HG03442 (cell line): ENCODE measurements at regions not wholly inside any gene's neighbourhood (a gene's known extent, or its start where the extent isn't known, plus 50 kb on each side); places are given as distances from the start of the nearest gene placed in this dataset.

Experiments
- ATAC-seq: cut with Tn5 transposase; IDR thresholded peaks from one replicate; pipeline ENCODE4 v1.9.1; 2021; ENCODE audit warnings: mild to moderate bottlenecking, moderate library complexity; ENCODE audit not compliant: unreplicated experiment

DNA sequence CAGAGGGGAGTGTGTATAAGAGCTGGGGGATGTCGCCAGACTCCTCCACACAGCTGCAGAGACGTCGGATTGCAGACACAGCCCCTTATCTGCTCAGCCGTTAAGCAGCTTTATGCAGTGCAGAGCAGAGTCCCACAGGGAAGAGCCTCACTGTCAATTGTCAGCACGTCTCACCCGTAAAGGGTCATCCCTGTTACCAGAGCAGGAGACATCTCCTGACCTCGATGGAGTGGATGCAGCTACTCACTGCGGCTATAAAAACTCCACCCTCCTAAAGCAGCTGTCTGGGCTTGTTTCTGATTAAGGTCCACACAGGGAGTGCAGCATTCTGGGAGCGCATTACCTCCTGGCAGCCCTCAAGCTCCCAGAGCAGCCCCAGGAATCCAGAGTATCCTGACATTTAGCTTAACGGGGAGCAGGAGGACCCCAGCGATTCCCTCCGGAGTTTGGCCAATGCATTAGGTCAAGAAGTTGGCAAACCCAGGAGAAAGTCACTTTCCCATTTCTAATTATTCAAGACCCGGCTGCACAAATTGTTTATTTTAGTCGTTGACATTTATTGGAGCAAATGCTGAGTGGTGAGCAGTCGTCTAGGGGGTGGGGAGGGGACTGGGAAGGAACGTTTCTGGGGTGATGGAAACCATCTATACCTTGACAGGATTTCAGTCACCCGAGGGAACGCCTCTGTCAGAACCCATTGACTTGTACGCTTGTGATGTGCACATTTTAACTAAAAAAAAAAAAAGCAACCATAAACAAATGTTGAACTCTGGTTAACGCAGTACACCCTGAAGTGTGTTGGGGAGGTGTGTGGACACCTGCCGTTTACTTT is 100.0 kb upstream of the ZNF469 start:
- no peak for ATAC-seq

GRCh38 chr16:88283596-88283995 is 99.2 kb upstream of the ZNF469 start:
- ATAC-seq: no peak

GRCh38 chr16:88284101-88284500 is 98.7 kb upstream of the ZNF469 start:
- no peak for ATAC-seq

DNA sequence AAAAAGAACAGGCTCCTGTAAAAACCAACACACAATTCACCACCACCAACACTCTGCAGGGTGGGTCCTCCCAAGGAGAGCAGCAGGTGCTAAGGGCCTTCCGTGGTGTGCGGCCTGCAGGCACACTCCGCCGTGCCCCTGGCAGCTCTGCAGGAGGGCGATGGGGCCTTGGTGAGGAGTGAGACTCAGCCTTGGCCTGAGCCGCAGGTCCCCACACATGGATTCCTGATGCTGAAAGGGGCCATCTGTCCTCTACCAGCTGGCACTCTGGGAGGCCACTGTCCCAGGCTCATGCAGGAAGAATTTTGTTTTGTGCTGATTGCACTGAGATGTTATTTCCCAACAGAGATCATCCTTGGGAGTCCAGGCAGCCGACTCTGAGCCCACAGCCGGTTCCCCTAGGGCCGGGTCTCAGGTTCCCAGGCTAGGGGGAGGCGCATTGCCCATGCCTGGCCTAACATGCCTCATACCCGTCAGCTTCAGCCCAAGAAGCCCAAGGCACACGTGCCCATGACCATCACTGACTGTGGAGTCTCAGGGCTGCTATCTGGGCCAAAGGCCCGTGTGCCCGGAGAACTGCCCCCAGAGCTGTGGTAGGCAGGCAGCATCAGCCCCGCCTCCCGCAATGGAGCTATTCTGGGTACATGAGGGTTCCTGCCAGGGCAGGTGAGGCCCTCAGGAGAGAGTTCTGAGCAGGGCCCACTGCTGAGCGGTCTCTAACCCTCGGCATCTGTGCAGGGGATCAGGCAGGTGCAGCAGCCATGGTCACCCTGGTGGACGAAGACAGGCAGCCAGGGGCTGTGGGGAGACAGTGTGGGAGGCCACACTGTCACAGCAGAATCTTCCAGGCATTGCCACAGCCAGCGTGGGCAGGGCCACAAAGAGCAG is 97.9 kb upstream of the ZNF469 start:
- no peak for ATAC-seq

DNA sequence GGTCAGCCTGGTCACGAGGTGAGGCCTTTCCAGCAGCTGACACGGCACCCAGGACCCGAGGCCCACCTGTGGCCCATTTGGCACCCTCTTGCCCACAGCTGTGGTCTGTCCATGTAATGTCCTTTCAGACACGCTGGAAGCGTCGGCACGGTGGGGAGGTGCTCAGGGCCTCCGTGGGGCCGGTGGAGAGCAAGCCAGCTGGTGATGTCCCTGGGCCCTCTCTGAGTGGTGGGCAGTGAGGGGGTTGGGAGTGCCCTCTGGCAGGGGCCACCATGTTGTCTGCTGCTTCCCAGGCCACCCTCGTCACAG is 97.3 kb upstream of the ZNF469 start:
- no peak for ATAC-seq

- no peak for ATAC-seq
These were observed 96.3 kb upstream of the ZNF469 start for GRCh38 chr16:88286301-88286923.

- no peak for ATAC-seq
These were observed 95.5 kb upstream of the ZNF469 start for GRCh38 chr16:88287219-88287618.

- no peak for ATAC-seq
These were observed 94.5 kb upstream of the ZNF469 start for GRCh38 chr16:88288303-88288702.

- no peak for ATAC-seq
These were observed 93.8 kb upstream of the ZNF469 start for GRCh38 chr16:88289001-88289400.

DNA sequence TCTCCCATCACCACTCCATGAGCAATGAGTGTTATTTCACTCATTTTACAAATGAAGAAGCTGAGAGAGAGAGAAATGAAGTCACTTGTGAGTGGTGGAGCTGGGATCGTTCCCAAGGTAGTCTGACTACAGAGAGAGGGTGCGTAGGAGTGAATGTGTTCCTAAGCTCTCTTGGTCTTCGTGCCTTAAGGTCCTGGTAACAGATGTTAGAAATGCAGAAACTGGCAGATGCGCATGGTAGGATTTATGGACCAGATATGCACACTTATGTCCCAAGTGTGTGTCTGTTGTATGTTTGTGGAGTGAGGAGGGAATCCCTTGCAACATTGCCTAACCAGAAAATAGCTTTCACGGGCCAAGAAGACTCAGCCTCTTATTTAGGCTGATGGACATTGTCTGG is 93.2 kb upstream of the ZNF469 start:
- ATAC-seq: no peak

DNA sequence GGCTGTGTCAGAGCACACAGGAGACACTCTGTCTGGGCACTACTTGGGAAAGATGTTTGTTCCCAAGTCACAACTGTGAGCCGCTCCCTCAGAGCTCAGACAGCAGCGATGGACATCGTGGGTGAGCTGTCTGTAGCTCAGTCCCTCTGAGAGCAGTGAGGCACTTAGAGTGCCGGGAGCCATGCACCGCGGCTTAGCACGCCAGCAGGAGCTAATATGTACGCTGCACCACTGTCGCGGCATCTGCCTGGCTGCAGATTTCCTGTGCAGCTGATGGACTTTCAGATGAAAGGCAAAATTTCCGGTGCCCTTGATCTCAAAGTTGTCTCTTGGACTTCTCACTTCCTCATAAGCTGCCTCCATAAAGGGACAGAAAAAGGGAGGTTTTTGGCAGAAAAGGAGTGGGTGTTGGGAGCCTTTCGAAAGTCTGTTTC is 92.8 kb upstream of the ZNF469 start:
- ATAC-seq: no peak

DNA sequence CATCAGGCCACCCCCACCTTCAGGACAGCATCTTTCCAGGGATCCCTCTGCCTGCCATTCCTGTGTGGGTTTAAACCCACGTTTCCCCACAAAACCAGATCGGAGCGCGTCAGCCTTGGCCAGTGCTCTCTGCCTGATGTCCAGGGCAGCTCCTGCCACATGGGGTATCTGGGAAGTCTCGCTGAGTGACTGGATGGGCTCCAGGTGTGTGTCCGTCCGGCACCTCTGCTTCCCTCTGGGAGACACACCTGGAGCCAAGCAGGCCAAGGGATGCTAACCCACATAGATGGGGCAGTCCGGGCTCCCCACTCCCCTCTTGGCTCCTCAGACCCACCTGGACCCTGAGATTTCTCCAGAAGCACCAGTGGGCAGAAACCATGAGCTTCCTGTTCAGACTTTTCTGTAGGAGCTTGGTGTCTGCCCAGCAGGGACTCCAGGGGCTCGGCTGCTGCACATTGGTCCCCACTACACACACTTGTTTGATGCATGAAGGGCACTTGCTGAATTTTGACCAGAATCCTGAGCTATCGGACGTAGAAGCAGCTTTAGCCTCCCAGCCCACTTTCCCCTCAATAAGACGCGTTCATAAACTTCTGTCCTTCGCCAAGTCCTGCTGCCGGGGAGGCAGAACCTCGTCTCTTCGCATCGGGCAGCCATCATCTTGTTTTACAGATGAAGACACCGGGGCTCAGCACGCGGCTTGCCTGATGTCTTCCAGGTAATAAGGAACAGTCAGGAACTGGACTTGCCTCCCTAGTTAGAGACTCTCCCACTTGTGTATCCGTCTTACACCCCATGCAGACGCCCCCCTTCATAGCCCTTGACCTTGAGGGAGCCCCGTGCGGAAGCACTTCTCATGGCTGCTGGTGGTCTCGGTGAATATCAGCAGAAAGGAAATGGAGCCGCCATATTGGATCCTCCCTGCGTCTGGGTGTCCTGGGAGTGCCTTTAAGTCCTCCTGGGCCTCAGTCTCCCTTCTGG is 91.6 kb upstream of the ZNF469 start:
- no peak for ATAC-seq

GRCh38 chr16:88292007-88292970 is 90.5 kb upstream of the ZNF469 start:
- ATAC-seq: no peak

GRCh38 chr16:88293097-88293496 is 89.7 kb upstream of the ZNF469 start:
- no peak for ATAC-seq

DNA sequence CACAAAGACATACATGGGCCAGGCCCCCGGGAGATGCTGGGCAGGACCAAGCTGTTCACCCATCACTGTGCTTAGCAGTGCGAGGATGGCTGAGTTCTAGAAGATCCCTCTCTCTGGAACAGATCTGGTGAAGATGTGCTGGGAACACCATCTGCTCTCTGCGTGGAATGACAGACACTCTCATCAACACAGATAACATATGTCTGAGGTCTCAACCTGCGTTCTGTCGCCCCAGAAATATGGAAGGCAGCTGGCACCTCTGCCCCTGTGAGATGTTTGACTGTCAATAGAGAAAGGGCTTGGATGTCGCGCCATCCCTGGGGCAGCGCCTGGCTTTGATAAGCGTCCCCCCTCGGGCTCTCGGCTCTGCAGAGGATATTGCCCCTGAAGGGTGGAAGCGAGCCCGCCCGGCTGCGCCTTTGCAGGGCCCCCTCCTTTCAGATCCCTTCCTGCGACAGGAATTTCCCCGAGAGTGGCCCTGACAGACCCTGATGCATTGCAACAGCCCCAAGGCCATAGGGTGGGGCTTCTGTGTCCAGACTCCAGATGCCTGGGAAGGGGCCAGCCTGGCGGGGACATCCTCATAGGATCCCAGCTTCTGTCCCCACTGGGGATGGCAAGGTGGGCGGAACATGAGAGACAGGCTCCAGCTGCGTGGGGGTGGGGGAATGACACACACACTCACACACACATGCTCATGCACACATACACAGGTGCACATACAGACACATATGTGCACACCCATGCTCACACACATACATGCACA is 86.9 kb upstream of the ZNF469 start:
- ATAC-seq: no peak

DNA sequence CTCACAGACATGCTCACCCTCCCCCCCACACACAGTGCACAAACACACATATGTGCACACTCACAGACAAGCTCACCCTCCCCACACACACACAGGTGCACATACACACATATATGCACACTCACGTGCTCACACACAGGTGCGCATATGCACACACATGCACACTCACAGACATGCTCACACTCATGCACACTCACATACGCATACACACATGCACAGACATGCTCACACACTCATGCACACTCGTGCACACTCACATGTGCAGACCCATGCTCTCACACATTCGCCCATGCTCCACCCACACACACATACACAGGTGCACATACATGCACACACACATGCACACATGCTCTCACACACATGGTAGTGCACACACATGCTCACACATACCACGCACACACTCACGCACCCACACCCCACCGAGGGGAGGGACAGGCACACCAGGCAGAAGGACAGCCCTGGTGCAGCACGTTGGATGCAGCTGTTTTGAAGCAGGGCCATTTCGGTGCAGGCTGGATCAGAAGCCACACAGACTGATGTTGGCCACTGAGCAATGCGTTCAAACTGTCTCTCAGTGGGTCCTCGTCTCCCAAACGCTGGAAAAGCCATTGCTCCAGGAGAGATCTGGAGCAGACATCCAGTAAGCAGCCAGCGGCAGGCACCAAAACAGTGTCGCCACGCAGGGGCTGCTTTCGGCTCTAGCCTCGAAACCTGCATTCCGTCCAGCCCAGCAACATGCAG is 86.2 kb upstream of the ZNF469 start:
- no peak for ATAC-seq

- no peak for ATAC-seq
These were observed 85.5 kb upstream of the ZNF469 start for GRCh38 chr16:88297178-88297720.
